Endothelial cell of umbilical vein (primary cell): ENCODE measurements at regions not wholly inside any gene's neighbourhood (a gene's known extent, or its start where the extent isn't known, plus 50 kb on each side); places are given as distances from the start of the nearest gene placed in this dataset.

Source experiments
- BruUV-seq: library from RNA; stranded (reverse); fragments of 400-500 nt; replicated peaks from 2 replicates; lab custom pipeline; 2021; lab: Mats Ljungman, UMichigan
- CTCF ChIA-PET: fragments of 300-600, 350-600 bp; sonication (Branson Sonifier 250); formaldehyde crosslinking; loops from one replicate; lab custom pipeline; 2021; ENCODE audit warnings: antibody characterized with exemption, inconsistent platforms; lab: Charles Lee
- POLR2A ChIA-PET: fragments of 300-600, 350-600 bp; sonication (Branson Sonifier 250); formaldehyde crosslinking; loops from one replicate; lab custom pipeline; 2021; ENCODE audit warnings: antibody characterized with exemption, inconsistent platforms; lab: Charles Lee
- DNase-seq: peaks from one replicate; pipeline ENCODE4 v3.0.0-alpha.2; 2011; ENCODE audit warnings: low read depth, low spot score
- FAIRE-seq: peaks from 2 replicates; lab custom pipeline; 2011; peaks lifted over from hg19 to GRCh38; lab: Jason Lieb, UNC
- H2AFZ ChIP-seq: 2 replicates; pipeline ENCODE4 v1.6.0; 2012; ENCODE audit warnings: low read depth, low read length, control low read depth, inconsistent platforms
- H3K27ac ChIP-seq: 2 replicates; pipeline ENCODE4 v1.5.1; 2011; ENCODE audit warnings: low read depth, mild to moderate bottlenecking, control low read depth, low read length, moderate library complexity; ENCODE audit not compliant: insufficient read depth
- H3K27me3 ChIP-seq, 2 experiments: 2 replicates each; pipeline versions ENCODE4 v1.6.0 to v1.6.1; 2011; ENCODE audit warnings: low read length in 2 of 2, mixed read lengths in 1 of 2; ENCODE audit not compliant: control insufficient read depth in 2 of 2, insufficient read depth in 2 of 2
- H3K36me3 ChIP-seq, 2 experiments: 2 replicates in 1 of 2; 3 replicates in 1 of 2; pipeline ENCODE4 v1.5.1; 2011; ENCODE audit warnings: low read length in 2 of 2, mild to moderate bottlenecking in 1 of 2, moderate library complexity in 1 of 2; ENCODE audit not compliant: control insufficient read depth in 2 of 2, insufficient read depth in 2 of 2; ENCODE audit errors: extremely low read depth in 1 of 2
- H3K4me1 ChIP-seq: 3 replicates; pipeline ENCODE4 v1.5.1; 2011; ENCODE audit warnings: mild to moderate bottlenecking, low read length; ENCODE audit not compliant: control insufficient read depth, insufficient read depth; ENCODE audit errors: extremely low read depth
- H3K4me2 ChIP-seq: 2 replicates; pipeline ENCODE4 v1.6.1; 2011; ENCODE audit warnings: low read length, control low read depth, mixed read lengths; ENCODE audit not compliant: insufficient read depth
- H3K4me3 ChIP-seq, 3 experiments: fragments of 200-600 bp in 1 of 3; sonication (generic), shearing (Covaris generic) in 1 of 3; replicated peaks in 1 of 3; 2 replicates each; pipeline ENCODE4 v1.5.1; 2011 to 2016; ENCODE audit warnings: control low read depth in 3 of 3, low read length in 3 of 3, mild to moderate bottlenecking in 2 of 3, inconsistent platforms in 1 of 3, low read depth in 1 of 3, moderate library complexity in 1 of 3; ENCODE audit not compliant: insufficient read depth in 1 of 3
- H3K79me2 ChIP-seq: 2 replicates; pipeline ENCODE4 v1.6.0; 2012; ENCODE audit warnings: low read length, inconsistent platforms; ENCODE audit not compliant: control insufficient read depth, insufficient read depth
- H3K9ac ChIP-seq: replicated peaks from 2 replicates; pipeline ENCODE3; 2011; ENCODE audit warnings: low read length, control low read depth; ENCODE audit not compliant: insufficient read depth; ENCODE audit errors: extremely low read depth
- H3K9me1 ChIP-seq: replicated peaks from 3 replicates; pipeline ENCODE4 v1.6.0; 2011; ENCODE audit warnings: mild to moderate bottlenecking, low read length; ENCODE audit not compliant: control insufficient read depth, insufficient read depth; ENCODE audit errors: extremely low read depth
- H3K9me3 ChIP-seq: replicated peaks from 2 replicates; pipeline ENCODE4 v1.5.1; 2012; ENCODE audit warnings: low read length, inconsistent platforms; ENCODE audit not compliant: control insufficient read depth, insufficient read depth
- H4K20me1 ChIP-seq: replicated peaks from 2 replicates; pipeline ENCODE3; 2011; ENCODE audit warnings: mild to moderate bottlenecking, low read length; ENCODE audit not compliant: control insufficient read depth, insufficient read depth; ENCODE audit errors: extremely low read depth
- EZH2 ChIP-seq: IDR thresholded peaks from 2 replicates; pipeline ENCODE4 v1.6.1; 2012; ENCODE audit warnings: borderline replicate concordance, low read depth, mild to moderate bottlenecking, moderate library complexity, low read length, inconsistent platforms; ENCODE audit not compliant: severe bottlenecking
- GATA2 ChIP-seq: IDR thresholded peaks from 2 replicates; pipeline ENCODE4 v1.7.0; 2011; ENCODE audit warnings: low read depth, mild to moderate bottlenecking, moderate library complexity, mixed read lengths, low read length; ENCODE audit not compliant: insufficient read length, insufficient read depth
- JUN ChIP-seq: IDR thresholded peaks from 2 replicates; pipeline ENCODE4 v1.6.1; 2011; ENCODE audit warnings: borderline replicate concordance, low read depth; ENCODE audit not compliant: insufficient read length, insufficient read depth
- POLR2A ChIP-seq: IDR thresholded peaks from 2 replicates; pipeline ENCODE4 v1.6.1; 2012; ENCODE audit warnings: low read depth, mild to moderate bottlenecking, control low read depth, low read length
- POLR2AphosphoS5 ChIP-seq: IDR thresholded peaks from 2 replicates; pipeline ENCODE4 v1.6.1; 2012; ENCODE audit warnings: low read depth, mild to moderate bottlenecking, control low read depth, low read length, moderate library complexity; ENCODE audit not compliant: insufficient read depth
- dilution Hi-C: fragments of 300-500 bp; cut with MboI; formaldehyde crosslinking; loops from one replicate; pipeline ENCODE4 v1.15.0; 2019; ENCODE audit warnings: low sequenced_read_pairs; ENCODE audit not compliant: extremely low pct_ligation_motif_present
- intact Hi-C: fragments of 100-400 bp; cut with micrococcal nuclease; formaldehyde crosslinking; loops from one replicate; pipeline ENCODE4 v1.10.0; 2022
- TF ChIP-seq, protein P1 (sequence below): IDR thresholded peaks from 2 replicates; pipeline ENCODE4 v1.6.1; 2011; ENCODE audit not compliant: insufficient read depth, insufficient read length

DNA sequence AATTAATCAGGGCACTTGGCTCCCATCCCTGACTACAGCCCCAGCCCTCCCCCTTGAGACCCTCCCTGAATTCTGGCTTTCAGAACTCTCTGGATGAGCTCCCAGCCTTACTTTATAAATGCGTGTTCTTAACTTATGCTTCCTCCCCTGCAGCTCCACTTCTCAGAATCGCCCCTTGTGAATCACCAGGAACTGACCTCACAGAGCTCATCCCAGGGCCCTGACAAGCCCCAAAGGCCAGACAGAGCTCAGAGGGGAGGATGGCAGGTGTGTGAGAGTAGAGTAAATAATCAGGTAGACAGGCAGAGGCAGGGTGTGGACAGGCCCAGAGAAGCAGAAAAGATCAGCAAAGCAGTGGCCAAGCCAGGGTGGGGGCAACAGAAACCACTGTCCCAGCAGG is 68.2 kb upstream of the FOXN3 start:
- Histone ChIP-seq H3K36me3 (no peaks in the 10 kb centered on the region), H2AFZ (no peak overlapping the region), H3K27ac (no peak overlapping the region), H3K9ac (no peak overlapping the region), H3K4me2 (no peak overlapping the region), H3K9me1 (no peaks in the 10 kb centered on the region), H3K79me2 (no peaks in the 10 kb centered on the region), H3K27me3 (no peaks in the 10 kb centered on the region), H4K20me1 (no peaks in the 10 kb centered on the region), H3K4me3 (no peak overlapping the region), H3K9me3 (no peaks in the 10 kb centered on the region), H3K4me1 (no peaks in the 10 kb centered on the region)
- dilution Hi-C loops = no loop called here
- no TSS peak for BruUV-seq
- FAIRE-seq (no peak), DNase-seq (no peak)
- intact Hi-C loops = no loop called here
- no peak for TF ChIP-seq JUN
- TF ChIP-seq, protein P1, sequence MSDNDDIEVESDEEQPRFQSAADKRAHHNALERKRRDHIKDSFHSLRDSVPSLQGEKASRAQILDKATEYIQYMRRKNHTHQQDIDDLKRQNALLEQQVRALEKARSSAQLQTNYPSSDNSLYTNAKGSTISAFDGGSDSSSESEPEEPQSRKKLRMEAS = no peak
- TF ChIP-seq EZH2 = no peak
- no peak for TF ChIP-seq GATA2
- ChIA-PET CTCF (interaction anchor here (1.8 kb wide), 1 partner anchor 9 kb away, joined by 5 read pairs; no protein-coding TSS in a partner anchor), POLR2A (no interaction called here)

DNA sequence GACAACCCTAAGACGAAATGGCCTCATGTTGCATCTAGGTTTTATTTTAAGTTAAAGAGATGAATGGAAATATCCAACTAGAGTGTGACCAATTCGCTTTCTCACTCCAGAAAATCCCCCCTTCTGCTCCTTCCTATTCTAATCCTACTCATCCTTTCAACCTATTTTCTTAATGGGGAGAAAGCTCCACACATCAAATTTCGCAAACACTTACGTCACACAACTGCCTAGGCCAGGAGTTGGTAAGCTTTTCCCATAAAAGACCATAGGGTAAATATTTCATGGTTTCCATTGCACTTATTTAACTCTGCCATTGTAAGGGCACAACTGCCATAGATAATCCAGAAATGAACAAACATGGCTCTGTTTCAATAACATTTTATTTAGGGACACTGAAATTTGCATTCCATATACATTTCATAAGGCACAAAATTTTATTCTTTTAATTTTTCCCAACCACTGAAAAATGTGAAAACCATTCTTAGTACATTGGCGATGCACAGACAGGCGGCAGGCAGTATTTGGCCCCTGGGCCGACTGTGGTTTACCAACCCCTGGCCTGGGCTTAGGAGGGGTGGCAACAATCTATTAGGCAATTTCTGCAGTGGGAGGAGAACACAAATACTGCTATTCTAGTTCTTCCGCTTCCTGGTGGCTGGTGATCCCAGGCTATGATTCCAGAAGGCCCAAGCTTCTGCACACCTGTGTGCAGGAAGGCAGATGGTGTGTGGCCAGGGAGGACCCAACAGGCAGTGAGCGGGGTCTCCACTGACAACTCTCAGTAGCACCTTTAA is 67.2 kb upstream of the FOXN3 start:
- intact Hi-C loops = no loop called here
- Histone ChIP-seq H4K20me1 (no peaks in the 10 kb centered on the region), H3K36me3 (no peaks in the 10 kb centered on the region), H2AFZ (no peak overlapping the region), H3K9me3 (no peaks in the 10 kb centered on the region), H3K9me1 (no peaks in the 10 kb centered on the region), H3K4me1 (no peaks in the 10 kb centered on the region), H3K27ac (no peak overlapping the region), H3K4me2 (no peak overlapping the region), H3K27me3 (no peaks in the 10 kb centered on the region), H3K79me2 (no peaks in the 10 kb centered on the region), H3K9ac (no peak overlapping the region), H3K4me3 (no peak overlapping the region)
- dilution Hi-C loops = no loop called here
- DNase-seq (no peak), FAIRE-seq (no peak)
- TF ChIP-seq EZH2 (no peak), POLR2A (no peak), POLR2AphosphoS5 (no peak)
- TF ChIP-seq, protein P1 = no peak
- no TSS peak for BruUV-seq
- CTCF ChIA-PET = interaction anchor here (1.8 kb wide), 1 partner anchor 10 kb away, joined by 5 read pairs; no protein-coding TSS in a partner anchor
- POLR2A ChIA-PET = no interaction called here
